ENCODE measurements at regions not wholly inside any gene's neighbourhood (a gene's known extent, or its start where the extent isn't known, plus 50 kb on each side); places are given as distances from the start of the nearest gene placed in this dataset.

- CTCF ChIA-PET, result interaction anchor here (0.7 kb wide), 1 partner anchor 12 kb away, joined by 3 read pairs; no protein-coding TSS in a partner anchor
- no TSS peak for BruUV-seq (replicated peaks)
- H3K4me1 Mint-ChIP-seq (ENCODE audit: low read depth, unreplicated experiment), result no peaks in the 10 kb centered on the region
- H3K36me3 Mint-ChIP-seq (ENCODE audit: insufficient read depth, unreplicated experiment), result no peaks in the 10 kb centered on the region
- no peak for TF ChIP-seq CTCF (IDR thresholded peaks at IDR 0.05; ENCODE audit: unreplicated experiment)
- peaks cover 63% of the 10 kb centered on the region for H3K27me3 Mint-ChIP-seq (ENCODE audit: unreplicated experiment)
- DNase-seq, result no peak
- intact Hi-C loops (cut with micrococcal nuclease; ENCODE audit: unreplicated experiment), result loop anchor here (5.0 kb wide), 2 partner anchors 373 to 1408 kb away; no protein-coding TSS in a partner anchor
- H3K4me3 Mint-ChIP-seq (ENCODE audit: low read depth, unreplicated experiment), result no peak overlapping the region
- no peak overlapping the region for H3K27ac Mint-ChIP-seq (ENCODE audit: unreplicated experiment)
- peaks cover 2% of the 10 kb centered on the region for H3K9me3 Mint-ChIP-seq (ENCODE audit: low read depth, unreplicated experiment)
Measured at GRCh38 chr16:5234295-5235050, 136.9 kb upstream of the EEF2KMT start.

- BruUV-seq (replicated peaks), result no TSS peak
- CTCF ChIA-PET, result no interaction called here
- intact Hi-C loops (cut with micrococcal nuclease; ENCODE audit: unreplicated experiment), result no loop called here
- Mint-ChIP-seq H3K27ac (ENCODE audit: unreplicated experiment) (no peak overlapping the region), H3K27me3 (ENCODE audit: unreplicated experiment) (peaks cover 50% of the 10 kb centered on the region), H3K9me3 (ENCODE audit: low read depth, unreplicated experiment) (peaks cover 2% of the 10 kb centered on the region), H3K4me3 (ENCODE audit: low read depth, unreplicated experiment) (no peak overlapping the region), H3K4me1 (ENCODE audit: low read depth, unreplicated experiment) (no peaks in the 10 kb centered on the region), H3K36me3 (ENCODE audit: insufficient read depth, unreplicated experiment) (no peaks in the 10 kb centered on the region)
- DNase-seq, result no peak
- no peak for TF ChIP-seq CTCF (IDR thresholded peaks at IDR 0.05; ENCODE audit: unreplicated experiment)
Measured at GRCh38 chr16:5231246-5231759, 133.7 kb upstream of the EEF2KMT start.

GRCh38 chr16:5228369-5228768 is 130.8 kb upstream of the EEF2KMT start:
- H3K27ac Mint-ChIP-seq (ENCODE audit: unreplicated experiment), result no peak overlapping the region
- no peaks in the 10 kb centered on the region for H3K36me3 Mint-ChIP-seq (ENCODE audit: insufficient read depth, unreplicated experiment)
- H3K4me3 Mint-ChIP-seq (ENCODE audit: low read depth, unreplicated experiment), result no peak overlapping the region
- no peak for DNase-seq
- peaks cover 2% of the 10 kb centered on the region for H3K9me3 Mint-ChIP-seq (ENCODE audit: low read depth, unreplicated experiment)
- H3K27me3 Mint-ChIP-seq (ENCODE audit: unreplicated experiment), result peaks cover 47% of the 10 kb centered on the region
- no peaks in the 10 kb centered on the region for H3K4me1 Mint-ChIP-seq (ENCODE audit: low read depth, unreplicated experiment)
- CTCF ChIA-PET, result no interaction called here
- intact Hi-C loops (cut with micrococcal nuclease; ENCODE audit: unreplicated experiment), result no loop called here
- no peak for TF ChIP-seq CTCF (IDR thresholded peaks at IDR 0.05; ENCODE audit: unreplicated experiment)
- no TSS peak for BruUV-seq (replicated peaks)

- intact Hi-C loops (cut with micrococcal nuclease; ENCODE audit: unreplicated experiment), result no loop called here
- H3K27ac Mint-ChIP-seq (ENCODE audit: unreplicated experiment), result no peak overlapping the region
- no TSS peak for BruUV-seq (replicated peaks)
Measured at GRCh38 chr16:5225931-5226655, 128.5 kb upstream of the EEF2KMT start.

More at GRCh38 chr16:5225931-5226655, 128.5 kb upstream of the EEF2KMT start:
- TF ChIP-seq CTCF (IDR thresholded peaks at IDR 0.05; ENCODE audit: unreplicated experiment), result no peak
- H3K9me3 Mint-ChIP-seq (ENCODE audit: low read depth, unreplicated experiment), result peaks cover 2% of the 10 kb centered on the region
- H3K4me3 Mint-ChIP-seq (ENCODE audit: low read depth, unreplicated experiment), result no peak overlapping the region
- H3K4me1 Mint-ChIP-seq (ENCODE audit: low read depth, unreplicated experiment), result no peaks in the 10 kb centered on the region
- CTCF ChIA-PET, result no interaction called here
- no peaks in the 10 kb centered on the region for H3K36me3 Mint-ChIP-seq (ENCODE audit: insufficient read depth, unreplicated experiment)
- peaks cover 48% of the 10 kb centered on the region for H3K27me3 Mint-ChIP-seq (ENCODE audit: unreplicated experiment)
- DNase-seq, result no peak

All from Calu3 (cell line).